ENCODE measurements at regions not wholly inside any gene's neighbourhood (a gene's known extent, or its start where the extent isn't known, plus 50 kb on each side); places are given as distances from the start of the nearest gene placed in this dataset.
"Not testable (repeated sequence)": the region's sequence is repeated elsewhere in the genome, so short reads cannot be mapped to it uniquely, and the experiment has no call there.

DNA sequence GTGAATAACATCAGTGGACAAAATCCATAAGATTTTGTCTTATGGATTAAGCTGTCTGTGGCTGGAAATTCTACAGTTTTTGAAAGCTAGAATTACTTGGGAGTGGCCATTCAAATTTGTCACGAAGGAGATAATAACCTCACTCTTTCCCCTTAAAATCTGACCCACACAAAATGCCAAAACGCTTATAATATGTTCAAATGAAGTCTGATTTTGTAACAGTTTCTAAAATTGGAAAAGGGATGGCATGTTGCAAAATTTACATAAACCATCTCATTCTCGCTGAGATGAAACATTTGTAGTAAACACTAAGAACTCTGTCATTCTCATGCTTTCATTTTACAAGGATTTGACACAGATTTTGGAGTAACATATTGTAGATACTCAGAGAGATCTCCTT lies 112.7 kb downstream of the GJA1 start:
- DNase-seq (ENCODE audit: low spot score) = no peak

DNA sequence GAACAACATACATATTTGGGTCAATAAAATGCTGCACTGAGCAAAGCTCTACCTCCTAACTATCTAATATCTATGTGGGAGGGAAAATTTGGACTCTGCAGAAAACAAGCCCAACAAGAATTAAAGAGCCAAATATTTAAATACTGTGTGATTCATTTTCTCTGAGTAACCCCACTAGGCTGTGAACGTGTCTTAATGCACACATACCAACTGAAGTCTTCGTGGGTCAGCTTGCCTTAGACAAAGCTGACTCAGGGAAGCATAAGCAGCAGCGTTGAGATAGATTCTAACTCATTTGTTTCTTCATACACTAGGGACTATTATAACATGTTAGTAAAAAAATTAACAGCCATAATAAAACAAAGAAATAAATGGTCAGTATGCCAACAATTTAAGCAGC lies 114.3 kb downstream of the GJA1 start:
- DNase-seq (ENCODE audit: low spot score) = peak; percentile 63

DNA sequence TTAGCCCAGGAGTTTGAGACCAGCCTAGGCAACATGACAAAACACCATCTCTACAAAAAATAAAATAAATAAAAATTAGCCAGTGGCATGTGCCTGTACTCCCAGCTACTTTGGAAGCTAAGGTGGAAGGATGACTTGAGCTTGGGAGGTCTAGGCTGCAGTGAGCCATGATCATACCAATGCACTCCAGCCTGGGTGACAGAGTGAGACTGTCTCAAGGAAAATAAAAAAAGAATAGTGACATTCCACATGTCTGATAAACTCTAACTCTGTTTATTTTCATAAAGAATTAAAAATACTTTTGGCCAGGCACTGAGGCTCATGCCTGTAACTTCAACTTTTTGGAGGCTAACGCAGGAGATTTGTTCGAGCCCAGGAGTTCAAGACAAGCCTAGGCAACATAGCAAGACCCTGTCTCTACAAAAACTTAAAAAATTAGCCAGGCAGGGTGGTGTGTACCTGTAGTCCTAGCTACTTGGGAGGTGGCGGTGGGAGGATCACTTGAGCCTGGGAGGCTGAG lies 115.1 kb downstream of the GJA1 start:
- no peak for DNase-seq (ENCODE audit: low spot score)

DNA sequence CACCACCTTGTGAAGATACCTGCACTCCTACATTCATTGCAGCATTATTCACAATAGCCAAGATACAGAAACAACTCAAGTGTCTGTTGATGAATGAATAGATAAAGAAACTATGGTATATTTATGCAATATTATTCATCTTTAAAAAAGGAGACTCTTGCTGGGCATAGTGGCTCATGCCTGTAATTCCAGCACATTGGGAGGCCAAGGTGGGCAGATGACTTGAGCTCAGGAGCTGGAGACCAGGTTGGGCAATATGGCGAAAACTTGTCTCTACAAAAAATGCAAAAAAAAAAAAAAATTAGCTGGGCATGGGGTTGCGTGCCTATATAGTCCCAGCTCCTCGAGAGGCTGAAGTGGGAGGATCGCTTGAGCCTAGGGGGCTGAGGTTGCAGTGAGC lies 119.8 kb downstream of the GJA1 start:
- DNase-seq (ENCODE audit: low spot score) = no peak

DNA sequence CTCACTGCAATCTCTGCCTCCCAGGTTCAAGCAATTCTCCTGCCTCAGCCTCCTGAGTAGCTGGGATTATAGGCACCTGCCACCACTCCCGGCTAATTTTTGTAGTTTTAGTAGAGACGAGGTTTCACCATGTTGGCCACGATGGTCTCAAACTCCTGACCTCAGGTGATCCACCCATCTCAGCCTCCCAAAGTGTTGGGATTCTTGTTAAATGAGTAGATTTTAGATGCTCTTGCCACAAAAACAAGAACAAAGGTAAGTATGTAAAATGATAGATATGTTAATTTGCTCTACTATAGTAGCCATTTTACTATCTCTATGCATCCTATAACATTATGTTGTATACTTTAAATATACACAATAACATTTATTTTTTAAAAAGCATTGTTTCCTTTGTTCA lies 120.7 kb downstream of the GJA1 start:
- DNase-seq (ENCODE audit: low spot score) = not testable (repeated sequence)

DNA sequence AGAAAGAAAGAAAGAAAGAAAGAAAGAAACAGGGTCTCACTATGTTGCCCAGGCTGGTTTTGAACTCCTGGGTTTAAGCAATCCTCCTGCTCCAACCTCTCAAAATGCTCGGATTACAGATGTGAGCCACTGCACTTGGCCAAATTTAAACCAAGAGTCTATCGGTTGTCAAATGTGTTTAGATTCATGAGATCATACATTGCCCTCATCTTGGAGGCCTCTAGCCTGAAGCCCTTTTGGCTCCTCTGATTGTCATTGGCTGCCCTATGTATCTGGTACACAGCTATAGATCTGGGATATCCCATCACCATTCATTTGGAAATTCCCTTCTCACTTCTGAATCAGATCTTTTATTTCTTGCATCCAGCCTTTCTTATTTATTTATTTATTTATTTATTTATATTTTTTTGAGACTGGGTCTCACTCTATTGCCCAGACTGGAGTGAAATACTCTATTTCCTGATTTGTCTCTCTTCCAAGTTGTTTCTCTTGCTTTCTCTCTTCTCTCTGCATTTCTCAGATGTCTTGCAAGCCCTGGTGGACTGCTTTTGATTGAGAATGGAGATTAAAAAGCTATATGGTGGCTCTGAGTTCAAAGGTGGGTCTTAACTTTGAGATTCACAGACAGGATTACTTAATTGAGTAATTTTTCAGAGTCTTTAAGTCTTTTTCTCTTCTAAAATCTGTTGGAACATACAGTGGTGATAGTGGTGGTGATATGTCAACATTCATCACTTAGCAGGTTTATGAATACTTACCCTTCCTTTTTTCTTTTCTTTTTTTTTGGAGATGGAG lies 121.9 kb downstream of the GJA1 start:
- no peak for DNase-seq (ENCODE audit: low spot score)

DNA sequence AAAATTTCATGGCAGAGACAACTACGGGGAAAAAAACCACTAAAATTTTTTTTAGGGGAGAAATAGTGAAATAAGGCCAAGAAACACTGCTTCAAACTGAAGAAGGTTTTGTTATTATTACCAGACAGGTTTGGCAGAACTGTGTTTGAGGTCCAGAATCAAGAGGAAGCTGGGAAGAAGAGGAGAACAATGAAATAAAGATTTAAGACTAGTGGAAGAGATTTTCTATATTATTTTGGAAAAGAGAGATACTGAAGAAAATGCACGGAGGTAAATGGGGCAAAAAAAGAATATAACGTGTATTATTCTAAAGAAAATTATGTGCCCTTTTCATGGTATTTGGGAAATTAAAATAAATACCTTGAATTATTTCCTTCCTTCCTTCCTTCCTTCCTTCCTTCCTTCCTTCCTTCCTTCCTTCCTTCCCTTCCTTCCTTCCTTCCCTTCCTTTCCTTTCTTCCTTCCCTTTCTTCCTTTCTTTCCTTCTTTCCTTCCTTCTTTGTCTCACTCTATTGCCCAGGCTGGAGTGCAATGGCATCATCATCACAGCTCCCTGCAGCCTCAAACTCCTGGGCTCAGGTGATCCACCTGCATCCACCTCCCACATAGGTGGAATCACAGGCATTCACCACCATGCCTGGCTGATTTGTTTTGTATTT lies 124.3 kb downstream of the GJA1 start:
- DNase-seq (ENCODE audit: low spot score) = no peak

GRCh38 chr6:121560476-121560875 lies 125.0 kb downstream of the GJA1 start:
- no peak for DNase-seq (ENCODE audit: low spot score)

GRCh38 chr6:121563286-121563685 lies 127.8 kb downstream of the GJA1 start:
- DNase-seq (ENCODE audit: low spot score) = no peak

DNA sequence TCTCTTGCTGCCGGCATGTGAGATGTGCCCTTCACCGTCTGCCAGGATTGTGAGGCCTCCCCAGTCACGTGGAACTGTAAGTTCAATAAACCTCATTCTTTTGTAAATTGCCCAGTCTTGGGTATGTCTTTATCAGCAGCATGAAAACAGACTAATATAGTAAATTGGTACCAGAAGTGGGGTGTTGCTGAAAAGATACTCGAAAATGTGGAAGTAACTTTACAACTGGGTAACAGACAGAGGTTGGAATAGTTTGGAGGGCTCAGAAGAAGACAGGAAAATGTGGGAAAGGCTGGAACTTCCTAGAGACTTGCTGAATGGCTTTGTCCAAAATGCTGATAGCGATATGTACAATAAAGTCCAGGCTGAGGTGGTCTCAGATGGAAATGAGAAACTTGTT lies 129.1 kb downstream of the GJA1 start:
- DNase-seq (ENCODE audit: low spot score) = not testable (repeated sequence)

DNA sequence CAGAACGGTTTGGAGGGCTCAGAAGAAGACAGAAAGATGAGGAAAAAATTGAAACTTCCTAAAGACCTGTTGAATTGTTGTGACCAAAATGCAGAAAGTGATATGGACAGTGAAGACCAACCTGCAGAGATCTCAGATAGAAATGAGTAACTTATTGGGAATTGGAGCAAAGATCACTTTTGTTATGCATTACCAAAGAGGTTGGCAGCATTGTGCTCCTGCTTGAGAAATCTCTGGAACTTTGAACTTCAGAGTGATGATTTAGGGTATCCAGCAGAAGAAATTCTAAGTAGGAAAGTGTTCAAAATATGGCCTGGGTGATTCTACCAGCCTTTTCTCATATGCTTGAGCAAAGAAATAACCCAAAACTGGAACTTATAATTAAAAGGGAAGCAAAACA lies 136.0 kb downstream of the GJA1 start:
- DNase-seq (ENCODE audit: low spot score) = no peak

GRCh38 chr6:121573481-121573880 lies 138.0 kb downstream of the GJA1 start:
- DNase-seq (ENCODE audit: low spot score) = no peak

- no peak for DNase-seq (ENCODE audit: low spot score)
These were observed 142.8 kb downstream of the GJA1 start for GRCh38 chr6:121578216-121578615.

- no peak for DNase-seq (ENCODE audit: low spot score)
These were observed 144.0 kb downstream of the GJA1 start for GRCh38 chr6:121579478-121579877.

DNA sequence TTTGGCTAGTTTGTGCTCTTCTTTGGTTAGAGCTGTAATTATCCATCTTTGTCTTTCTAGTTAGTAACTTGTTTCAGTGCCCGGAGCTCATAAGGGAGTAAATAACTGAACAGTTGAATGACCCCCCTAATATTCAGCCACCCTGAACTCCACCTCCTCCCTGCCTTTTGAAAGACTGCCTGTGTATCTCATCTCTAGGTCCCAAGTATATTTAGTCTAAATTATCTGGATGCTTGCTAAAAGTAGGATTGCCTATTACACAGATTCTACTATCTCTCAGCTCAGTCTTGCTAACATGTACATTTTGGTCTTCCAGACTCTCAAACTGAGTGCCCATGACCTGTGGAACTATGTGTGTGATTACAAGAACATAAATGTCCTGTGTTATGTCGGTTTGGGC lies 145.9 kb downstream of the GJA1 start:
- no peak for DNase-seq (ENCODE audit: low spot score)

DNA sequence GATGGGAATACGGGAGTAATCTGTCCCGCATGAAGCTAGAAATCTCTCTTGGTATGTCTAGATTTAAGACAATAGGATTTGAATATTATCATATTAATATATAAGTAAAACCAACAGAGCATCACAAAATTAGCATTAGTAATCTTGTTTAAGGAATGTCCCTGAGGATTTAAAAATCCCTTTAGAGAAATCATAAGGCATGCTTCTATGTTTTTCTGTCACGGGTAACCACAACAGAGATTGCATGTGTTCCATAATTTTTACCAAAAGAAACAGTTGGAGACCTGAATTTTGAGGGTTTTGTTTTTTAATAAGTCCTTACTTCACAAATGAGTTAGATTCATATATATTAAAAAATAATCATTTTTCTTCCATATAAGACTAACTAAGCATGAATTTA lies 146.8 kb downstream of the GJA1 start:
- DNase-seq (ENCODE audit: low spot score) = no peak

DNA sequence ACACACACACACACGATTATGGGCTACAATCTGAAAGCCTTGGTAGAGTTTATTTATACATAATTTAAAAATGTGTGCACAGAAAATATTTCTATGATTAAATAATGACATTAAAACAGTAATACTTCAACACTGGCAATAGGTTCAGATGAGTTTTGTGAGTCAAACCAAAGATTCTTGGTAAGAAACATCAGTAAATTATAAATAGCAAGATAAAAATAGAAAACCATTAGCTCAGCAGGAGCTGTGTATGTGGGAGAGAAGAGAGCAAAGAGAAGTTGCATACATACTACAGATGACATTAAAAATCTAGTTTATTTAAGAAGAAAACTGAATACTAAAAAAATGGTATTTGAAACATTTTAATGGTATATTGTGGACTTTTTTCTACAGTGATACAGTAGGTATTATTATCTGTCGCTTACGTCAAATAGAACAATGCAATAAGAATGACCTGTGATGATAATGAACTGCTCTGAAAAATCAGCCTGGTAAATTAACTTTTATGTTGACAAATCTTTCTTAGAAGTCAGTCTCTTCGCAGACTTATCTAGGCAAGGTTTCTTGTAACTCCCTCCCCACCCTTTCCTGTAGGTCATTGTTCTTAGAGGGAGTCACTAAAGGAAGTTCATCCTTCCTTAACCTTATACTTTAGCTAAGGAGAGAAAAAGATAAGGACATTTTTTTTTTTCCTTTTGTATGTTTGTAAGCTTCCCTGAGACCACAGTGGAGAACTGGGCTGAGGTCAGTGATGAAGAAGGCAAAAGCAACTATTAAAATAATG lies 149.3 kb downstream of the GJA1 start:
- DNase-seq (ENCODE audit: low spot score) = no peak

- DNase-seq (ENCODE audit: low spot score) = no peak
These were observed 155.0 kb downstream of the GJA1 start for GRCh38 chr6:121590438-121590837.

- DNase-seq (ENCODE audit: low spot score) = no peak
These were observed 155.5 kb downstream of the GJA1 start for GRCh38 chr6:121590916-121591315.

DNA sequence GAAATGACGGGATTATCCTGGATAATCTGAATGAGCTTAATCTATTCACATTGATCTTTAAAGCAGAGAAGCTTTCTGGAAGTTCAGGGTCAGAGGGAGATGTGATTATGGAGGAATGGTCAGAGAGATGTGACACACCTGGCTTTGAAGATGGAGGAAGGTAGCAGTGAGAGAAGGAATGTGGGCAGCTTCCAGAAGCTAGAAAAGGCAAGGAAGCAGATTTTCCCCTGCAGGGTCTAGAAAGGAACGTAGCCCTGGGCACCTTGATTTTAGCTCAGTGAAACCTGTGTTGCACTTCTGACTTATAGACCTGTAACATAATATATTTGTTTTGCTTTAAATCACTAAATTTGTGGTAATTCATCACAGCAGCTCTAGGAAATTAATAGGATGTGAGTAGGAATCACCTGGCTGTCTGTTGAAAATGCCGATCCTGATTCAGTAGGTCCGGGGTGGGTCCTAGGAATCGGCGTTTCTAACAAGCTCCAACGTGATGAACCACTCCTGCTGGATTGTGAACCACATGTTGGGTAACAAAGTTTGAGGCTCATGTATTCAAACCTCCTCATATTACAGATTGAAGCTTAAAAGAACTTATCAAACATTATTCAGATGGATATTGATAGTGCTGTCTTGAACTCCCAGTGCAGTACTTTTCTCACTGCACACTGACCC lies 157.0 kb downstream of the GJA1 start:
- no peak for DNase-seq (ENCODE audit: low spot score)

GRCh38 chr6:121593011-121593641 lies 157.7 kb downstream of the GJA1 start:
- DNase-seq (ENCODE audit: low spot score) = no peak

DNA sequence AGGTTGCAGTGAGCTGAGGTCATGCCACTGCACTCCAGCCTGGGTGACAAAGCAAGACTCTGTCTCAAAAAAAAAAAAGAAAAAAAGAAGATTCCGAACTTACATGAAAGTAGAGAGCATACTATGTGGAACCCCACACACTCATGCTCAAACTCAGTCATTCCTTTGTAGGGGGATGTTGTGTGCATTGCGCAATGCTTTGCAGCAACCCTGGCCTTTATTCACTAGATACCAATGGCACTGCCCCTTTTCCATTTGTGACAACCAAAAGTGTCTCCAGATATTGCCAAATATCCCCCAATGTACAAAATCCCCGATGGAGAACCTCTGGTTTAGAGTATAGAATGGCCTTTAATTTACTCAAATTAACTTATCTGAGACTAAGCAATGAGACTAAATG lies 158.6 kb downstream of the GJA1 start:
- no peak for DNase-seq (ENCODE audit: low spot score)

All from kidney tubule cell (primary cell).